ENCODE measurements at regions not wholly inside any gene's neighbourhood (a gene's known extent, or its start where the extent isn't known, plus 50 kb on each side); places are given as distances from the start of the nearest gene placed in this dataset.

- H3K9me1 ChIP-seq (ENCODE audit: control insufficient read depth, extremely low read depth, insufficient read depth, low read length) = no peaks in the 10 kb centered on the region
- H3K27ac ChIP-seq (ENCODE audit: control insufficient read depth, insufficient read depth, low read length) = no peak overlapping the region
- no peaks in the 10 kb centered on the region for H3K36me3 ChIP-seq (ENCODE audit: control insufficient read depth in 2 of 2, extremely low read depth in 1 of 2, insufficient read depth in 2 of 2, low read length in 2 of 2)
- DNase-seq (ENCODE audit: low read depth, low spot score) (no peak), FAIRE-seq (no peak)
- H3K4me2 ChIP-seq (ENCODE audit: control insufficient read depth, extremely low read depth, insufficient read depth, low read depth, low read length) = no peak overlapping the region
- H3K27me3 ChIP-seq (ENCODE audit: control insufficient read depth, extremely low read depth, insufficient read depth, low read length) = no peaks in the 10 kb centered on the region
- dilution Hi-C loops (cut with MboI; ENCODE audit: extremely low pct_ligation_motif_present, low sequenced_read_pairs) = no loop called here
- peaks cover 2% of the 10 kb centered on the region for H3K9me3 ChIP-seq (ENCODE audit: control insufficient read depth, low read depth, low read length)
- H2AFZ ChIP-seq (ENCODE audit: control insufficient read depth, low read length) = no peak overlapping the region
- no peak overlapping the region for H3K4me3 ChIP-seq (ENCODE audit: control insufficient read depth in 2 of 3, extremely low read depth in 1 of 3, insufficient read depth in 2 of 3, low read depth in 1 of 3, low read length in 3 of 3)
- no peaks in the 10 kb centered on the region for H3K79me2 ChIP-seq (ENCODE audit: control insufficient read depth, insufficient read depth, low read length)
- H3K9ac ChIP-seq (ENCODE audit: control insufficient read depth, extremely low read depth, insufficient read depth, low read length) = no peak overlapping the region
- H3K4me1 ChIP-seq (ENCODE audit: control insufficient read depth, extremely low read depth, insufficient read depth, low read length) = no peaks in the 10 kb centered on the region
- H4K20me1 ChIP-seq (ENCODE audit: control insufficient read depth, extremely low read depth, insufficient read depth, low read length) = no peaks in the 10 kb centered on the region
- TF ChIP-seq CTCF (optimal IDR thresholded peaks at IDR 0.05 in 1 of 3, IDR thresholded peaks at IDR 0.05 in 1 of 3, conservative IDR thresholded peaks at IDR 0.05 in 1 of 3; ENCODE audit: extremely low read depth in 1 of 3, insufficient read depth in 2 of 3, low read length in 3 of 3) (no peak), EZH2 (IDR thresholded peaks at IDR 0.05; ENCODE audit: low read length) (no peak)
Measured at GRCh38 chr5:15391704-15392397, 108.1 kb upstream of the FBXL7 start.

- no peak overlapping the region for H3K4me2 ChIP-seq (ENCODE audit: control insufficient read depth, extremely low read depth, insufficient read depth, low read depth, low read length)
- TF ChIP-seq EZH2 (IDR thresholded peaks at IDR 0.05; ENCODE audit: low read length) (no peak), CTCF (optimal IDR thresholded peaks at IDR 0.05 in 1 of 3, IDR thresholded peaks at IDR 0.05 in 1 of 3, conservative IDR thresholded peaks at IDR 0.05 in 1 of 3; ENCODE audit: extremely low read depth in 1 of 3, insufficient read depth in 2 of 3, low read length in 3 of 3) (no peak)
- peaks cover 7% of the 10 kb centered on the region for H3K9me3 ChIP-seq (ENCODE audit: control insufficient read depth, low read depth, low read length)
- no peak overlapping the region for H3K4me3 ChIP-seq (ENCODE audit: control insufficient read depth in 2 of 3, extremely low read depth in 1 of 3, insufficient read depth in 2 of 3, low read depth in 1 of 3, low read length in 3 of 3)
- DNase-seq (ENCODE audit: low read depth, low spot score) (no peak), FAIRE-seq (no peak)
- no peaks in the 10 kb centered on the region for H3K36me3 ChIP-seq (ENCODE audit: control insufficient read depth in 2 of 2, extremely low read depth in 1 of 2, insufficient read depth in 2 of 2, low read length in 2 of 2)
- H3K9me1 ChIP-seq (ENCODE audit: control insufficient read depth, extremely low read depth, insufficient read depth, low read length) = no peaks in the 10 kb centered on the region
- no peaks in the 10 kb centered on the region for H4K20me1 ChIP-seq (ENCODE audit: control insufficient read depth, extremely low read depth, insufficient read depth, low read length)
- no peaks in the 10 kb centered on the region for H3K27me3 ChIP-seq (ENCODE audit: control insufficient read depth, extremely low read depth, insufficient read depth, low read length)
- H3K4me1 ChIP-seq (ENCODE audit: control insufficient read depth, extremely low read depth, insufficient read depth, low read length) = no peaks in the 10 kb centered on the region
- dilution Hi-C loops (cut with MboI; ENCODE audit: extremely low pct_ligation_motif_present, low sequenced_read_pairs) = no loop called here
- no peak overlapping the region for H3K27ac ChIP-seq (ENCODE audit: control insufficient read depth, insufficient read depth, low read length)
- no peak overlapping the region for H2AFZ ChIP-seq (ENCODE audit: control insufficient read depth, low read length)
- no peak overlapping the region for H3K9ac ChIP-seq (ENCODE audit: control insufficient read depth, extremely low read depth, insufficient read depth, low read length)
- no peaks in the 10 kb centered on the region for H3K79me2 ChIP-seq (ENCODE audit: control insufficient read depth, insufficient read depth, low read length)
Measured at GRCh38 chr5:15388866-15389265, 111.1 kb upstream of the FBXL7 start.
